Heart left ventricle (tissue), 13 donors: ENCODE measurements at regions not wholly inside any gene's neighbourhood (a gene's known extent, or its start where the extent isn't known, plus 50 kb on each side); places are given as distances from the start of the nearest gene placed in this dataset.

Experiments used
- CTCF ChIP-seq, 12 donors: fragments of 200-600 bp; sonication (generic) in 4 of 12; IDR thresholded peaks; one replicate each; pipeline versions ENCODE4 v1.5.0 to v1.8.0; 2018 to 2022; ENCODE audit warnings: antibody characterized with exemption in 12 of 12, mild to moderate bottlenecking in 5 of 12
- POLR2A ChIP-seq, 2 donors: fragments of 450-650 bp; IDR thresholded peaks; one replicate each; pipeline ENCODE4 v1.6.1; 2017; ENCODE audit warnings: antibody characterized with exemption in 2 of 2, mild to moderate bottlenecking in 2 of 2, moderate library complexity in 2 of 2
- donor health status: ischemic (EF 13 %, LVEDD 7.1; RV severe dilation, severe dysfunction).
- donor health status: DM: no; HTN: yes; CAD: no.
- donor health status: DM: no; HTN: no; CAD: no.
- donor health status: ischemic (EF 25% LVEDD 6.9; RV normal size, moderate dysfunction).
- donor health status: ischemic (EF 25% LVEDD 5.7; RV mildly dilated, moderate dysfunction).
- donor health status: ischemic (EF 35%, LVEDD 5.7; RV mildly dilated, moderate dysfunction).
- donor health status: nonischemic (EF 11% LVEDD 7.7; RV severe dilation, severe dysfunction).
- donor health status: DM: yes; HTN: yes; CAD: no.
- donor health status: PGD.
- donor health status: ischemic (EF 29% LVEDD 5.4; RV normal size, mild dysfunction).
- donor health status: nonischemic (EF 23%, LVEDD 6.1; RV moderate dilation, normal function).

GRCh38 chr4:127155116-127155515, 477.6 kb upstream of the INTU start:
- TF ChIP-seq CTCF (IDR thresholded peaks at IDR 0.05) = no peak
- TF ChIP-seq POLR2A (IDR thresholded peaks at IDR 0.05) = no peak
